Endometrial microvascular endothelial cells (primary cell): ENCODE measurements at regions not wholly inside any gene's neighbourhood (a gene's known extent, or its start where the extent isn't known, plus 50 kb on each side); places are given as distances from the start of the nearest gene placed in this dataset.

Experiments used
- in situ Hi-C: cut with HindIII; loops from 2 replicates; pipeline ENCODE4 v1.10.0; 2017; ENCODE audit warnings: low sequenced_read_pairs, low pct_unique_long_range_greater_than_20kb; ENCODE audit errors: inconsistent ontology term

DNA sequence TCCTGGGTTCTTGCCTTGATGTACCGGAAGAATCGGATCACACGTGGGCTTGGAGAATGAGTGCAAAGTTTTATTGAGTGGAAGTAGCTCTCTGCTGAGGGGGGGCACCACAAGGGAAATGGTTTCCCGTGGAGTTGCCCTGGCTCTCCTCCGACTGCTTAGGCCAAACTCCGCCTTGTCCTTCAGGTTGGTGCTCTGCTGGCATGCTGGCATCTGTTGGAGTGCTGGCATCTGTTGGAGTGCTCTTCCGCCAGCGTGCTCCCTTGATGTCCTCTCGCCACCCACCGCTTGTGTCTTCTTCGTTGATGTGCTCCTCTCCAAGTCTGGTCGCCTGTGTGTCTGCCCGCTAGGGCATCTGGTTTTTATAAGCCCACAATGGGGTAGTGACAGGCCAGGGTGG is 317.1 kb upstream of the HSF2 start:
- in situ Hi-C loops: no loop called here

DNA sequence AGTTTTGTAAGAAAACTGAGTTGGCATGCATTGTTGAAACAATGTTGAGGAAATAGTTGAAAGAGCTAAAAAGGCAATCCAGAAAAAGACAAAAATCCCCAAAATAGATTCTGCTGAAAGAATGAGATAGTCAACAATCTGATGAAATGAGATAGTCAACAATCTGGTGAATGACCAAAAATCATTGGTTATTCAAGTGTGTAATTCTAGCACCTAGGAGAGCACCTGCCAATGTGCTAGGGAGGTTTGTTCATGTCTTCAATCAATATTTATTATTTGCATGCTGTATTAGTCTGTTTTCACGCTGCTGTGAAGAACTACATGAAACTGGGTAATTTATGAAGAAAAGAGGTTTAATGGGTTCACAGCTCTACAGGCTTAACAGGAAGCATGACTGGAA is 307.1 kb upstream of the HSF2 start:
- in situ Hi-C loops: no loop called here

- in situ Hi-C loops: no loop called here
Measured at GRCh38 chr6:122098201-122098678, 301.2 kb upstream of the HSF2 start.

DNA sequence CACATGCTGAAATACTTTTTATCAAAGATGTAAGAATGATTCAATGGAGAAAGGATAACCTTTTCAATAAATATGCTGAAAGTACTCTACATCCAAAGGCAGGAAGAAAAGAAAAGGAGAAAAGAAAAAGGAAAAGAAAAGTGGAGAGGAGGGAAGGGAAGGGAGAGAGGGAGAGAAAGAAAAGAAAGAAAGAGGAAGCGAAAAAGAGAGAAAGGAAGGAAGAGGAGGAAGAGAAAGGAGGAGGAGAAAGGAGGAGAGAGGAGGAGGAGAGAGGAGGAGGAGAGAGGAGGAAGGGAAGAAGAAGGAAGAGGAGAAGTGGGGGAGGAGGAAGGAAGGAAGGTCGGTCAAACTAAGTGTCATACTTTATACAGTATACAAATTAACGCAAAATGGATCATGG is 297.4 kb upstream of the HSF2 start:
- in situ Hi-C loops: no loop called here

- in situ Hi-C loops: no loop called here
Measured at GRCh38 chr6:122107256-122107852, 292.1 kb upstream of the HSF2 start.

- in situ Hi-C loops: no loop called here
Measured at GRCh38 chr6:122109075-122109474, 290.4 kb upstream of the HSF2 start.

GRCh38 chr6:122114717-122115116 is 284.7 kb upstream of the HSF2 start:
- in situ Hi-C loops: no loop called here

GRCh38 chr6:122116119-122116834 is 283.2 kb upstream of the HSF2 start:
- in situ Hi-C loops: no loop called here

GRCh38 chr6:122116835-122117627 is 282.4 kb upstream of the HSF2 start:
- in situ Hi-C loops: no loop called here

DNA sequence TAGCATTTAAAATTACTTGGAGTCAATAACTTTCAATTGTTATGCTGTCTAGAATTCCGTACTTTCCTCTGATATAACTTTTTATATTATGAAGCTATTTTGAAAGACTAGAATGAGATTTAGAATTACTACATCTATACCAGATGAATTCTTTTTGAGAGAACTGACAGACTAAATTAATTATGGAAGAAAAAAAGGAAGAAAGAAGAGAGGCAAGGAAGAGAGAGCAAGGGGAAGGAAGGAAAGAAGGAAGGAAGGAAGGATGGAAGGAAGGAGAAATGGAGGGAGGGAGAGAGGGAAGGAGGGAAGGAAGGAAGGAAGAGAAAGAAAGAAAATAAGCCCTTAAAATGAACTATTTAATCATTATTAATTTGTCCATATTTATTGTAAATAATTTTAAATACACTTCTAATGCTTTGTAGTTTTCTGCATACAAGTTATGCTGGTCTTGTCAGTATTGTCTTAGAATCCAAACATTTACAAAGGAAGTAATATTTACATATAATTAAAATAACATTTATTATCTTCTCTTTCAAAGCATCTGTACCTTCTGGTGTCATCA is 280.4 kb upstream of the HSF2 start:
- in situ Hi-C loops: no loop called here

GRCh38 chr6:122122202-122122601 is 277.2 kb upstream of the HSF2 start:
- in situ Hi-C loops: no loop called here

- in situ Hi-C loops: no loop called here
Measured at GRCh38 chr6:122122686-122123085, 276.8 kb upstream of the HSF2 start.

DNA sequence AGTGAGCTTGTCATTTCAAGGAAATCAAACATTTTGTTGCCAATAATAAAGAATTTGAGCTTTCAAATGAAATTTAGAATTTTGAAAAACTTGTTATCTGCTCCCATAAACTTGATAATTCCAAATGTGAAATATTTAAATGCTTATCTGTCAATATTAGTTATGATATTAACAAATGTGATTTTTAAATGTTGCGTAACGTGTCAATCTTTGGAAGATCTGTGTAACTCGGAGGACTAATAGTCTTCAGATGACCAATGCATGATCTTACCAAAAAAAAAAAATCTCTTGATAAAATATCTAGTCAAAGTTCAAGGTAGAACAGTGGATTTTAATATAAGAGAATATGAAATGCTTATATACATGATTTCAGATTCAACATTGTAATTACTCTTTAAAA is 274.5 kb upstream of the HSF2 start:
- in situ Hi-C loops: no loop called here

GRCh38 chr6:122126894-122127293 is 272.6 kb upstream of the HSF2 start:
- in situ Hi-C loops: no loop called here

- in situ Hi-C loops: no loop called here
Measured at GRCh38 chr6:122128445-122128844, 271.0 kb upstream of the HSF2 start.

GRCh38 chr6:122129313-122130025 is 270.0 kb upstream of the HSF2 start:
- in situ Hi-C loops: no loop called here

- in situ Hi-C loops: no loop called here
Measured at GRCh38 chr6:122130026-122130348, 269.5 kb upstream of the HSF2 start.

- in situ Hi-C loops: no loop called here
Measured at GRCh38 chr6:122130518-122130917, 268.9 kb upstream of the HSF2 start.

GRCh38 chr6:122136386-122136785 is 263.1 kb upstream of the HSF2 start:
- in situ Hi-C loops: no loop called here
